ENCODE measurements at regions not wholly inside any gene's neighbourhood (a gene's known extent, or its start where the extent isn't known, plus 50 kb on each side); places are given as distances from the start of the nearest gene placed in this dataset.

- TF ChIP-seq CTCF (IDR thresholded peaks at IDR 0.05; ENCODE audit: poor library complexity) (no peak), EZH2 (IDR thresholded peaks at IDR 0.05; ENCODE audit: borderline replicate concordance) (no peak)
These were observed 894.6 kb downstream of the FAM181B start for GRCh38 chr11:81839016-81839415.
